ENCODE measurements at regions not wholly inside any gene's neighbourhood (a gene's known extent, or its start where the extent isn't known, plus 50 kb on each side); places are given as distances from the start of the nearest gene placed in this dataset.
"Not testable (repeated sequence)": the region's sequence is repeated elsewhere in the genome, so short reads cannot be mapped to it uniquely, and the experiment has no call there.

- no peak for DNase-seq
These were observed 53.7 kb downstream of the CAMK2N1 start for GRCh38 chr1:20432341-20432740.

GRCh38 chr1:20431176-20431460 is 54.9 kb downstream of the CAMK2N1 start:
- no peak for DNase-seq

GRCh38 chr1:20430355-20431175 is 55.4 kb downstream of the CAMK2N1 start:
- DNase-seq, result peak; percentile 62

GRCh38 chr1:20429296-20429695 is 56.7 kb downstream of the CAMK2N1 start:
- no peak for DNase-seq

GRCh38 chr1:20428841-20429240 is 57.2 kb downstream of the CAMK2N1 start:
- DNase-seq, result no peak

GRCh38 chr1:20426923-20427322 is 59.1 kb downstream of the CAMK2N1 start:
- DNase-seq, result no peak

- DNase-seq, result no peak
These were observed 59.6 kb downstream of the CAMK2N1 start for GRCh38 chr1:20426371-20426770.

- DNase-seq, result no peak
These were observed 60.4 kb downstream of the CAMK2N1 start for GRCh38 chr1:20425622-20426021.

- DNase-seq, result no peak
These were observed 62.7 kb downstream of the CAMK2N1 start for GRCh38 chr1:20423169-20423795.

GRCh38 chr1:20421441-20421840 is 64.6 kb downstream of the CAMK2N1 start:
- DNase-seq, result no peak

- no peak for DNase-seq
These were observed 68.4 kb downstream of the CAMK2N1 start for GRCh38 chr1:20417581-20417980.

- no peak for DNase-seq
These were observed 69.3 kb downstream of the CAMK2N1 start for GRCh38 chr1:20416706-20417105.

- DNase-seq, result no peak
These were observed 72.3 kb downstream of the CAMK2N1 start for GRCh38 chr1:20413776-20414140.

GRCh38 chr1:20413136-20413775 is 72.8 kb downstream of the CAMK2N1 start:
- no peak for DNase-seq

GRCh38 chr1:20411196-20411980 is 74.6 kb downstream of the CAMK2N1 start:
- DNase-seq, result no peak

GRCh38 chr1:20410503-20410902 is 75.5 kb downstream of the CAMK2N1 start:
- DNase-seq, result no peak

- no peak for DNase-seq
These were observed 76.0 kb downstream of the CAMK2N1 start for GRCh38 chr1:20409971-20410370.

GRCh38 chr1:20409012-20409411 is 77.0 kb downstream of the CAMK2N1 start:
- DNase-seq, result no peak

GRCh38 chr1:20408133-20408650 is 77.8 kb downstream of the CAMK2N1 start:
- DNase-seq, result not testable (repeated sequence)

GRCh38 chr1:20405893-20406604 is 80.0 kb downstream of the CAMK2N1 start:
- DNase-seq, result no peak

- DNase-seq, result no peak
These were observed 80.8 kb downstream of the CAMK2N1 start for GRCh38 chr1:20405051-20405754.
